OCI-LY3 (cell line): ENCODE measurements at regions not wholly inside any gene's neighbourhood (a gene's known extent, or its start where the extent isn't known, plus 50 kb on each side); places are given as distances from the start of the nearest gene placed in this dataset.

Experiments
- H2AFZ ChIP-seq: fragments of 200-600, 300-600 bp; shearing (Covaris generic); 2 replicates; pipeline ENCODE4 v1.6.0; 2014; ENCODE audit warnings: antibody characterized with exemption, low read depth, low read length
- H3K27ac ChIP-seq: fragments of 200-600, 300-600 bp; sonication (generic); 2 replicates; pipeline ENCODE4 v1.5.1; 2014; ENCODE audit warnings: mild to moderate bottlenecking, low read length, moderate library complexity, mixed read lengths
- H3K27me3 ChIP-seq: fragments of 200-600, 300-600 bp; sonication (generic); 2 replicates; pipeline ENCODE4 v1.6.1; 2014; ENCODE audit warnings: low read depth, low read length, mixed read lengths
- H3K36me3 ChIP-seq: fragments of 200-600, 300-600 bp; sonication (generic); replicated peaks from 2 replicates; pipeline ENCODE3; 2014; ENCODE audit warnings: low read depth, low read length, mixed read lengths
- H3K4me1 ChIP-seq: fragments of 300-600, 200-600 bp; sonication (generic); 2 replicates; pipeline ENCODE4 v1.6.1; 2014; ENCODE audit warnings: low read length, mixed read lengths
- H3K4me2 ChIP-seq: fragments of 200-600, 300-600 bp; sonication (generic); 2 replicates; pipeline ENCODE4 v1.6.1; 2014; ENCODE audit warnings: low read length, mixed read lengths
- H3K4me3 ChIP-seq: fragments of 300-600, 200-600 bp; sonication (generic); 2 replicates; pipeline ENCODE4 v1.5.1; 2014; ENCODE audit warnings: antibody characterized with exemption, mild to moderate bottlenecking, low read length, moderate library complexity
- H3K79me2 ChIP-seq: fragments of 300-600, 200-600 bp; shearing (Covaris generic); 2 replicates; pipeline ENCODE4 v1.6.1; 2014; ENCODE audit warnings: mild to moderate bottlenecking, low read length, mixed read lengths
- H3K9ac ChIP-seq: fragments of 300-600, 200-600 bp; shearing (Covaris generic); 2 replicates; pipeline ENCODE4 v1.6.0; 2014; ENCODE audit warnings: mild to moderate bottlenecking, low read length, moderate library complexity
- H3K9me3 ChIP-seq: fragments of 200-600, 300-600 bp; shearing (Covaris generic); 2 replicates; pipeline ENCODE4 v1.6.1; 2014; ENCODE audit warnings: low read length, mixed read lengths; ENCODE audit not compliant: insufficient read depth
- H4K20me1 ChIP-seq: fragments of 200-600, 300-600 bp; sonication (generic); 2 replicates; pipeline ENCODE4 v1.6.1; 2016; ENCODE audit warnings: low read length, mixed read lengths; ENCODE audit not compliant: insufficient read depth
- EZH2phosphoT487 ChIP-seq: fragments of 200-600 bp; shearing (Covaris generic); IDR thresholded peaks from 2 replicates; pipeline ENCODE4 v1.6.1; 2018; ENCODE audit warnings: antibody characterized with exemption, mixed run types, low read depth
- TF ChIP-seq, protein P1 (sequence below): fragments of 200-600, 300-600 bp; sonication (generic); IDR thresholded peaks from 2 replicates; pipeline ENCODE4 v1.5.1; 2014; ENCODE audit warnings: antibody characterized with exemption, low read length, low read depth

DNA sequence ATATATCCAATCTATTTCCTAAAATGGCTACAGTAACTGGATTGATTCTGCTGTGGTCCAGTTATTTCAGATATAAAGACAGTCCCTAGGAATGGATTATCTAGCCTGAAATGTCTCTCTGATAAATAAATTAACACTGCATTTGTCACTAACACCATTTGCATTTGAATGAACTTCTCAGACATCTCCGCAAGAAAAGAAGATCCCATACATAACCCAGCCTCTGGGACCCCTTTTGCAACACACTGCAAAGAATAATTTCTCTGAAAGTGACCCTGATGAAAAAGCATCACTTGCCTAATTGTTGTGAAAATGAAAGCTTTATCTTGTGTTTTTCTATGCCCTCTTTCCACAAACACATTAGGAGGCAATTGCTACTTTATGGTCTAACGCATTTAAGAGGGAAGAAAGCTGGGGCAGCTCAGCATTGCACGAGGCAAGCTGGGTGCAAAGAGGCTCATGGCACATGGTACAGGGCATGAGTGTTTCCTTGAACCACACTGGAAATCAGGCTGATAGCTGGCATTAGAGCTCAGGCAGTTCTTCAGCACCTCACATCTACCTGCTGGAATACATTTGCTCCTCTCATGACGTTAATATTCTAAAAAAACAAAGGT lies 379.9 kb downstream of the IRS2 start:
- no peaks in the 10 kb centered on the region for H3K4me1 ChIP-seq
- no peaks in the 10 kb centered on the region for H4K20me1 ChIP-seq
- no peak overlapping the region for H3K4me2 ChIP-seq
- no peak overlapping the region for H2AFZ ChIP-seq
- no peaks in the 10 kb centered on the region for H3K27me3 ChIP-seq
- TF ChIP-seq EZH2phosphoT487, result no peak
- TF ChIP-seq, protein P1, sequence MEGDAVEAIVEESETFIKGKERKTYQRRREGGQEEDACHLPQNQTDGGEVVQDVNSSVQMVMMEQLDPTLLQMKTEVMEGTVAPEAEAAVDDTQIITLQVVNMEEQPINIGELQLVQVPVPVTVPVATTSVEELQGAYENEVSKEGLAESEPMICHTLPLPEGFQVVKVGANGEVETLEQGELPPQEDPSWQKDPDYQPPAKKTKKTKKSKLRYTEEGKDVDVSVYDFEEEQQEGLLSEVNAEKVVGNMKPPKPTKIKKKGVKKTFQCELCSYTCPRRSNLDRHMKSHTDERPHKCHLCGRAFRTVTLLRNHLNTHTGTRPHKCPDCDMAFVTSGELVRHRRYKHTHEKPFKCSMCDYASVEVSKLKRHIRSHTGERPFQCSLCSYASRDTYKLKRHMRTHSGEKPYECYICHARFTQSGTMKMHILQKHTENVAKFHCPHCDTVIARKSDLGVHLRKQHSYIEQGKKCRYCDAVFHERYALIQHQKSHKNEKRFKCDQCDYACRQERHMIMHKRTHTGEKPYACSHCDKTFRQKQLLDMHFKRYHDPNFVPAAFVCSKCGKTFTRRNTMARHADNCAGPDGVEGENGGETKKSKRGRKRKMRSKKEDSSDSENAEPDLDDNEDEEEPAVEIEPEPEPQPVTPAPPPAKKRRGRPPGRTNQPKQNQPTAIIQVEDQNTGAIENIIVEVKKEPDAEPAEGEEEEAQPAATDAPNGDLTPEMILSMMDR, result no peak
- H3K36me3 ChIP-seq, result no peaks in the 10 kb centered on the region
- no peak overlapping the region for H3K9ac ChIP-seq
- no peak overlapping the region for H3K4me3 ChIP-seq
- no peaks in the 10 kb centered on the region for H3K9me3 ChIP-seq
- no peak overlapping the region for H3K27ac ChIP-seq
- H3K79me2 ChIP-seq, result no peaks in the 10 kb centered on the region

DNA sequence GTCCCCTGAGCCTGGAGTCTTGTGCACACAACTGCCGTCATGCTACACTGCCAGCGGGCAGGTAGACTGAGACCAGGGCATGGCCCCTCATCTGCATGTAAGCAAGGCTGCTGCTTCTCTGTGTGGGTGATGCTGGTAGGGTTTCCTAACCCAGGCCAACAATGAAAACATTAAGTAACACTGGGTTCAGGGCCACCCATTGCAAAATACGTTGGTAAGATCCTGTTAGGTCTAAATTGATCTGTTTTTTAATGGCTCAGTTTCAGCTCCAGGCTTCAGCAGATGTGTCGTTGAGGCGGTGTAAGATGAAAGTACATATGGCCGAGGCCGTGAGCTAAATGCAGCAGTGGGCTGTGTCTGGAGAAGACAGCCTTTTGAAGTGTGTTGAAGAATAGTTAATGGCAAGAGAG lies 383.4 kb downstream of the IRS2 start:
- Histone ChIP-seq H3K4me1 (no peaks in the 10 kb centered on the region), H3K9me3 (no peaks in the 10 kb centered on the region), H2AFZ (no peak overlapping the region), H3K27ac (no peak overlapping the region), H3K36me3 (no peaks in the 10 kb centered on the region), H4K20me1 (no peaks in the 10 kb centered on the region), H3K79me2 (no peaks in the 10 kb centered on the region), H3K9ac (no peak overlapping the region), H3K4me2 (no peak overlapping the region), H3K27me3 (no peaks in the 10 kb centered on the region), H3K4me3 (no peak overlapping the region)
- TF ChIP-seq EZH2phosphoT487, result no peak
- TF ChIP-seq, protein P1, result no peak

GRCh38 chr13:109401891-109402290 lies 384.5 kb downstream of the IRS2 start:
- H3K27me3 ChIP-seq, result no peaks in the 10 kb centered on the region
- no peaks in the 10 kb centered on the region for H3K36me3 ChIP-seq
- H3K4me1 ChIP-seq, result no peaks in the 10 kb centered on the region
- H3K9me3 ChIP-seq, result no peaks in the 10 kb centered on the region
- no peaks in the 10 kb centered on the region for H4K20me1 ChIP-seq
- H3K79me2 ChIP-seq, result no peaks in the 10 kb centered on the region
- H3K27ac ChIP-seq, result no peak overlapping the region
- H3K4me2 ChIP-seq, result no peak overlapping the region
- no peak overlapping the region for H2AFZ ChIP-seq
- TF ChIP-seq, protein P1, result no peak
- TF ChIP-seq EZH2phosphoT487, result no peak
- no peak overlapping the region for H3K9ac ChIP-seq
- H3K4me3 ChIP-seq, result no peak overlapping the region

- Histone ChIP-seq H3K79me2 (no peaks in the 10 kb centered on the region), H3K9me3 (no peaks in the 10 kb centered on the region), H3K4me1 (no peaks in the 10 kb centered on the region), H2AFZ (no peak overlapping the region), H4K20me1 (no peaks in the 10 kb centered on the region), H3K27ac (no peak overlapping the region), H3K36me3 (no peaks in the 10 kb centered on the region), H3K9ac (no peak overlapping the region), H3K4me3 (no peak overlapping the region), H3K27me3 (no peaks in the 10 kb centered on the region), H3K4me2 (no peak overlapping the region)
- no peak for TF ChIP-seq EZH2phosphoT487
- TF ChIP-seq, protein P1, result no peak
Observed at GRCh38 chr13:109401307-109401706, 385.1 kb downstream of the IRS2 start.
